EH (cell line): ENCODE measurements at regions not wholly inside any gene's neighbourhood (a gene's known extent, or its start where the extent isn't known, plus 50 kb on each side); places are given as distances from the start of the nearest gene placed in this dataset.
"Not testable (repeated sequence)": the region's sequence is repeated elsewhere in the genome, so short reads cannot be mapped to it uniquely, and the experiment has no call there.

Source experiments
- DNase-seq: peaks from one replicate; pipeline ENCODE4 v3.0.0-alpha.2; 2015; ENCODE audit warnings: low read depth

DNA sequence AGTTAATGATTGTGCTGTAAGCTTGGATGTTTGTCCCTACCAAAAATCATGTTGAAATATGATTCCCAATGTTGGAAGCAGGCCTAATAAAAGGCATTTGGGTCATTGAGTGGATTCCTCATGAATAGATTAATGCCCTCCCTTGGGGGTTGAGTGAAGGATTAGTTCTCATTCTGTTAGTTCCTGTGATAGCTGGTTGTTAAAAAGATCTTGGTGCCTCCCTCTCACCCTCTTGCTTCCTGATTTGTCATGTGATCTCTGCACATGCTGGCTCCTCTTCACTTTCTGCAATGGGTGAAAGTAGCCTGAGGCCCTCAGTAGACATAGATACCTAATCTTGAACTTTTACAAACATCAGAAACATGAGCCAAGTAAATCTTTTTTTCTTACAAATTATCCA, 115.6 kb upstream of the HCRTR2 start:
- no peak for DNase-seq

DNA sequence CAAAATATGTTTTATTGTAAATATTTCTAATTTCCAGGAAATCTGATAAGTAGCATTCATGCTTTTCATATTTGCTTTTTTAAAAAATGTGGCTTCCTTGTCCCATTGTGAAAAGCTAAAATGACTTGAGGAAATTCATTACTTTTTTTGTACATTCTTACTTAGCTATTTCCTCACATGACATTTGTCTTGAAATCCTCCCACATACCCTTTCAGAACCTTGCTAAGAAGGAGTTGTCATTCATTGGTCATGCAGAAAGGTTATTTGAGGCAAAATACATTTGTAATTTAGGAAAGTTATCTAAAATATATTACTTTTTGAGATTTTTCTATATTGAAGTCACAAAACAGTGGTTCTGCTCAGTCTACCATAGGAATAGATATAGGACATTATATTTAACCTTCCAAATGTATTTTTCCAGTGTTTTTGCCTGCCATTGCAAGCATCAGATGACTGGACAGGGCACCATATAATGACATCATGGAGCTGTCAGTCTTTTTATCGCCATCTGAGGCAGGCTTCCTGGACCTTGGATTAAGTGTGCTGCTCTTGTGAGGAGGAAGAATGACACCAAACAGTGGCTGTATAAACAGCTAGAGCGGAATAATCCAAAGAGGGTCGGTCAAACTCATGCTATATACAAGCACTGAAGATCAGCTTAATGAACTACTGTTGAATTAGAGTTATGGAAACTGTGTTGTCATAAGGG, 109.4 kb upstream of the HCRTR2 start:
- DNase-seq: no peak

DNA sequence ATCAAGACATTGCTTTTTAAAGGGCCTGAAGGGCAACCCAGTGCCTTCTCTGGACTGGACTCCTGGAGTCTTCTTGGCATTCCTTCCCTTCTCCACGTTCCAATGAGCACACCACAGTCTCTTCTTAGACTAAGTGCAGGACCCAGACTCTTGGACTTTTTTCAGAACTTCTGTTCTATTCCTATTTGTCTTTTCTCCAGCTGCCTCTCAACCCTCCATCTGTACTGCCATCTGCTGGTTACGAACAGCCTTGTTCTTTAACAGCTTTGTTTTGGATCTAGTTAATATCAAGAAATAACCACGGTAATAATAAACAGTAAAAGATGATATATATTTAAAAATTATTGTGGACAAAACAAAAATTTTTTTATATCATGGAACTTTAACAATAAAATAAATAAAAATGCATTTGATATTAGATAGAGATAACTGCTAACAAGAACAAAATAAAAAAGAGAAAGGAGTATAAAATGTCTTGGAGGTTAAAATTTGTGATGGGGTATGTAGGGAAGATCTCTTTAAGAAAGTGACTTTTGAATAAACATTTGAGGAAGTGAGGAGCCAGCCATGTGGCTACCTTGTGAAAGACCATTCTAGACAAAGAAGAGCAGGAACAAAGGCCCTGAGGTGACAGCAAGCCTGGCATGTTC, 105.1 kb upstream of the HCRTR2 start:
- peak; percentile 54 for DNase-seq

DNA sequence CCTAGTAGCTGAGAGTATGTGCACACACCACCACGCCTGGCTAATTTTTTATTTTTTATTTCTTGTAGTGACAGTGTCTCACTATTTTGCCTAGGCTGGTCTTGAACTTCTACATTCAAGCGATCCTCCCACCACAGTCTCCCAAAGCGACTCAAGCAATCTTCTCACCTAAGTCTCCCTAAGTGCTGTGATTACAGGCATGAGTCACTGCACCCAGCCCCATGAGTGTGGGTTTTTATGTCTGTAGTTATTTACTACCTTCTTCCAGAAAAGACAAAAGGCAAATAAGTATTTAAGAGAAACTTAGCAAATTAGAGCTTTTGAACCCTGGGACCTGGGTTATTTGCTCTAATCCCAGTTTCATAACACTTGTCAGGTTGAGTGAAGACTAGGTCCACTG, 92.3 kb upstream of the HCRTR2 start:
- DNase-seq: no peak

DNA sequence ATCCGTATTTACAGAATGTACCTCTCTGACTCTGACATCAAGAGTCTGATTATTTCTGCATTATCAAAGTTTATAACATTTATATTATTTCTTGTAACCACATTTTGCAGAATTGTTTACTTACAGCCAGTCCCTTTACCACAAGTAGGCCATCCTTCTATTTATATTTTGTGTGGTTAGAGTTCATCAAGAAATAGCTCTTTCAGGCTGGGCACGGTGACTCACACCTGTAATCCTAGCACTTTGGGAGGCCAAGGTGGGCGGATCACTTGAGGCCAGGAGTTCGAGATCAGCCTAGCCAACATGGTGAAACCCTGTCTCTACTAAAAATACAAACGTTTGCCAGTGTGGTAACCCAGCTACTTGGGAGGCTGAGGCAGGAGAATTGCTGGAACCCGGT, 86.3 kb upstream of the HCRTR2 start:
- not testable (repeated sequence) for DNase-seq

DNA sequence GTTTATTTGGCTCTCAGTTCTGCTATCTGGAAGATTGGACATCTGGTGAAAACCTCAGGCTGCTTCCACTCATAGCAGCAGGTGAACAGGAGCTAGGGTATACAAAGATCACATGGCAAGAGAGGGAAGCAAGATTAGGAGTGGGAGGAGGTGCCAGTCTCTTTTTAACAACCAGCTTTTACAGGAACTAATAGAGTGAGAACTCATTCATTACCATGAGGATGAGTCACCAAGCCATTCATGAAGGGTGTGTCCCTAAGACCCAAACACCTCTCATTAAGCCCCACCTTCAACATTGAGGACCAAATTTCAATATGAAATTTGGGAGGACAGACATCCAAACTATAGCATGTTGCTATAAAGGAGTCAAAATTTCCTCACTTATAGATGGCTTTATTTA, 85.4 kb upstream of the HCRTR2 start:
- DNase-seq: no peak

DNA sequence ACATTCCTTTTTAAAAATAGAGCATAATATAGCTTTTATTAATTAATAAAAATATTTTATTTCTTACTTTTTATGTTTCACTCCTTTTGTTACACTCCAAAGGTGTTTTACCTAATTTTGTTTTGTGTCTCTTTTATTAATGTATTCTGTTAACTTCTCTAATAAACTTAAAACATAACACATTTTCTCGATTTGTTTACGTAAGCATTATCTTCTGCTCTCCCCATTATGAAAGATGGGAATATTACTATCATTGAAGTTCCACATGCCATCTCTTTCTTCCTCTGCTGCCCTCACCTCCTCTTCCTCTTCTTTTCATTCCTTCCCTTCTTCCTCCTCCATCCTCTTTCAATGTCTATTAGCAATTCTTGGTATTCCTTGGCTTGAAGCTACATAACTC, 85.0 kb upstream of the HCRTR2 start:
- DNase-seq: no peak

DNA sequence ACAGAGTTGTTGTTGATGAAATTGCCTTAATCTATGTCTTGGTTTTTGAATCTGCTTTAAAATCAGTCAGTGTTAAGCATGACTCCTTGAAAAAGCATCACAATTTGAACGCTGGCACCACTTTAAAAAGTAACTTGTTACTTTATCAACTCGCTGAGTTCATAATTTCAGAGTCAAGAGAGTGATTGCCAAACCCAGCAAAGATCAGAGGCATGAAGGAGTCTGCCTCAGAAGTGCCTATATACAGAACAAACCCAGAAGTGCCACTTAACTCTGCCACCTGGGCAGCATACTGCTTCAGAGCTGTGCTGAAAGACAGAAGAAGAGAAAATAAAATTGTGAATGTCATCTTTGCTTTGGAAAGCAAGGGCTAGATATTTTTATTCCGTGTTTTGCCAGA, 73.6 kb upstream of the HCRTR2 start:
- DNase-seq: no peak

DNA sequence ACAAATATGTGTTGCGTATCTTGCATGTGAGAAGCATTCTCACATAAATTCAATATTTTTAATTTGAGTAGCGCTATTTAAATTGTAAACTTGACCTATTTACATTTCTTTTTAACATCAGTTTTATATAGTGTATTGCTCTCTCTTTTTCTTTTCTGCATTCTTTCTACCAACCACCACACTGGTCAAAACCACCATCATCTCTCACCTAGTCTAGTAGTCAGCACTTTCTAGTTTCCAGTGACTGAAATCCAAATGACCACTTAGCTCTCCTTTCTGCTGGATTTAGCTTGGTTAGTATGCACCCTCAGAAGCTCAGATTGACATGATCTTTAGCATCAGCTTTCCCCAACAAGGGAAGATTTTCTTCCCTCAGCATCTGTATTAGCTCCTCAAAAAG, 73.2 kb upstream of the HCRTR2 start:
- DNase-seq: no peak

DNA sequence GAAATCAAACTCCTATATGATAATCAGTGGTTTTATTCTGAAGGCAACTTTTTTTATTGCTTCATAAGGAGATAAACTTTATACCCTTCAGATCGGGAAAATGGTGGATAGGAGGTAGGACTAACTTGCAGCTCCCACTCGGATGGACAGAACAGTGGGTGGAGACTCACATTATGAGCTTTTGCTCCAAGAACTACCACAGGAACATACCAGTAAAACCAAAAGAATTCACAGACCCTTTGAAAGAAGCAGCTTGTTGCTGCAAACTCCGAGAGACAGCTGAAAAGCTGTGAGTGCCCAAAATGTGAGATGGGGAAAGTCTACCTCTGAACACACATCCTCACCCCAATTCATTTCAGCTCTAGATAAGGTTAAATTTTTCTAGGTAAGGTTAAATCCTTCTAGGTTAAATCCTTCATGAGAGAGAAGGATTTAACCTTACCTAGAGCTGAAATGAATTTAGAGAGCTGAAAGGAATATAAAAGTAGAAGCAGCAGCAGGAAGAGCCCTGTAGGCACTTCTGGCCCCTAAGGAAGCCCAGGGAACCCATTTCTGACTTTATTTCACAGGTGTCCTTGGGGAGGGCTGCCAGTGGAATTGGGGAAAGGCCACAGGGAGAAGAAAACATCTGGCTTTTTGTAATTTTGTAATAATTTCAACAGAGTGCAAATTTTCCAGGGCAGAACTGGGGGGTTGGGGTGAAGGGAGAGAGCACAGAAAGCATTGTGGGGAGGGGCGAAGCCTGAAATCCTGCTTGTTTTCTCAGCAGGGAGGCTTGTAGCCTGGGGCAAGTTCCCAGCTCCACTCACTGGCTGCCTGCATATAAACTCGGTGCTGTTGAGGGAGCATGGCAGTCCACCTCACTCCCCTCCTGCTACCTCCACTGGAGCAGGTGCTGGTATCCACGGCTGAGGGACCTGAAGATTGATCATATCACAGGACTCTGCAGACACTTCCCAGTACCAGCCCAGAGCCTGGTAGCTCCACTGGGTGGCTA, 65.9 kb upstream of the HCRTR2 start:
- no peak for DNase-seq

DNA sequence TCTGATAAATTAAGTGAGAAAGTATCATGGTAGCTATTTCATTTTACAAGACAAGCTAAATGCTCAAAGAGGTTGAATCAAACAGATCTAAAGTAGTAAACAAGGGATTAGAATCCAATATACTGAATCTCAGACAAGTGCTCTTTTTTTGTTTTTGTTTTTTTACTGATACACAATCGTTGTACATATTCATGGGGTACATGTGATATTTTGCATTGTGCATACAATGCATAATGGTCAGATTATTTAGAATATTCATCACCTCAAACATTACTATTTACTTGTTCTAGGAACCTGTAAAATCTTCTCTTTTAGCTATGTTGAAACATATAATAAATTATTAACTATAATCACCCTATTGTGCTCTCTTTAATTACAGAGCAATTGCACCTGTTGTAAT, 57.0 kb upstream of the HCRTR2 start:
- DNase-seq: no peak

DNA sequence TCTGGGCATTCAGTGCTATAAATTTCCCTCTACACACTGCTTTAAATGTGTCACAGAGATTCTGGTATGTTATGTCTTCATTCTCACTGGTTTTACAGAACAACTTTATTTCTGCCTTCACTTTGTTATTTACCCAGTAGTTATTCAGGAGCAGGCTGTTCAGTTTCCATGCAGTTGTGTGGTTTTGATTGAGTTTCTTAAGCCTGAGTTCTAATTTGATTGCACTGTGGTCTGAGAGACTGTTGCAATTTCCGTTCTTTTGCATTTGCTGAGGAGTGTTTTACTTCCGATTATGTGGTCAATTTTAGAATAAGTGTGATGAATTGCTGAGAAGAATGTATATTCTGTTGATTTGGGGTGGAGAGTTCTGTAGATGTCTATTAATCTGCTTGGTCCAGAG, 50.1 kb upstream of the HCRTR2 start:
- DNase-seq: not testable (repeated sequence)
